OCI-LY7 (cell line): ENCODE measurements at regions not wholly inside any gene's neighbourhood (a gene's known extent, or its start where the extent isn't known, plus 50 kb on each side); places are given as distances from the start of the nearest gene placed in this dataset.

Source experiments
- BruUV-seq: library from RNA; stranded (reverse); fragments of 400-500 nt; replicated peaks from 2 replicates; lab custom pipeline; 2021; lab: Mats Ljungman, UMichigan
- CTCF ChIA-PET: fragments of 300-600 bp; sonication (Branson Sonifier 250); formaldehyde crosslinking; loops from one replicate; lab custom pipeline; 2022; ENCODE audit warnings: antibody characterized with exemption; ENCODE audit not compliant: unreplicated experiment; lab: Charles Lee
- POLR2A ChIA-PET: fragments of 300-600 bp; sonication (Branson Sonifier 250); formaldehyde crosslinking; loops from one replicate; lab custom pipeline; 2022; ENCODE audit warnings: antibody characterized with exemption; lab: Charles Lee
- DNase-seq: peaks from one replicate; pipeline ENCODE4 v3.0.0-alpha.2; 2015; ENCODE audit warnings: low spot score
- H2AFZ ChIP-seq: fragments of 200-600 bp; sonication (generic), shearing (Covaris generic); 2 replicates; pipeline ENCODE4 v1.6.1; 2014; ENCODE audit warnings: mild to moderate bottlenecking, antibody characterized with exemption, low read length, moderate library complexity
- H3K27ac ChIP-seq: fragments of 200-600 bp; sonication (generic); 2 replicates; pipeline ENCODE4 v1.5.1; 2014; ENCODE audit warnings: mixed run types, low read depth, mild to moderate bottlenecking, moderate library complexity, low read length, inconsistent platforms; ENCODE audit not compliant: poor library complexity, severe bottlenecking
- H3K36me3 ChIP-seq: fragments of 200-600 bp; sonication (generic); 2 replicates; pipeline ENCODE4 v1.6.1; 2014; ENCODE audit warnings: mild to moderate bottlenecking, antibody characterized with exemption, low read length, moderate library complexity, mixed read lengths; ENCODE audit not compliant: insufficient read depth
- H3K4me1 ChIP-seq: fragments of 200-600 bp; sonication (generic); 2 replicates; pipeline ENCODE4 v1.5.1; 2014; ENCODE audit warnings: mild to moderate bottlenecking, low read length; ENCODE audit not compliant: insufficient read depth, poor library complexity, severe bottlenecking
- H3K4me2 ChIP-seq: fragments of 200-600 bp; sonication (generic); 2 replicates; pipeline ENCODE4 v1.6.1; 2014; ENCODE audit warnings: mild to moderate bottlenecking, low read length
- H3K4me3 ChIP-seq: fragments of 200-600 bp; sonication (generic); 2 replicates; pipeline ENCODE4 v1.5.1; 2014; ENCODE audit warnings: mild to moderate bottlenecking, low read depth, low read length; ENCODE audit not compliant: poor library complexity, severe bottlenecking
- H3K79me2 ChIP-seq: fragments of 200-600 bp; sonication (generic); 2 replicates; pipeline ENCODE4 v1.6.1; 2016; ENCODE audit warnings: low read depth, mild to moderate bottlenecking, low read length, moderate library complexity, mixed read lengths; ENCODE audit not compliant: insufficient read depth
- H3K9me2 ChIP-seq: fragments of 200-600 bp; sonication (generic); 2 replicates; pipeline ENCODE4 v1.6.1; 2016; ENCODE audit warnings: mild to moderate bottlenecking, low read length, mixed read lengths; ENCODE audit not compliant: insufficient read depth
- H3K9me3 ChIP-seq: fragments of 200-600 bp; sonication (generic); 2 replicates; pipeline ENCODE4 v1.6.1; 2014; ENCODE audit warnings: mild to moderate bottlenecking, mixed run types, low read length, mixed read lengths
- H4K20me1 ChIP-seq: fragments of 200-600 bp; sonication (generic); 2 replicates; pipeline ENCODE4 v1.6.1; 2014; ENCODE audit warnings: mild to moderate bottlenecking, antibody characterized with exemption, low read length, moderate library complexity, mixed read lengths; ENCODE audit not compliant: insufficient read depth
- CTCF ChIP-seq: fragments of 200-600 bp; sonication (generic); conservative IDR thresholded peaks from 2 replicates; pipeline ENCODE4 v1.5.1; 2014; ENCODE audit warnings: mild to moderate bottlenecking, antibody characterized with exemption, low read length, moderate library complexity, mixed read lengths
- EZH2phosphoT487 ChIP-seq: fragments of 200-600 bp; sonication (generic); IDR thresholded peaks from 2 replicates; pipeline ENCODE4 v1.6.1; 2018; ENCODE audit warnings: low read depth, borderline replicate concordance, mild to moderate bottlenecking, mixed run types, antibody characterized with exemption, low read length, moderate library complexity, mixed read lengths
- intact Hi-C: fragments of 100-400 bp; cut with micrococcal nuclease; formaldehyde crosslinking; loops from one replicate; pipeline ENCODE4 v1.10.0; 2022; ENCODE audit not compliant: unreplicated experiment

DNA sequence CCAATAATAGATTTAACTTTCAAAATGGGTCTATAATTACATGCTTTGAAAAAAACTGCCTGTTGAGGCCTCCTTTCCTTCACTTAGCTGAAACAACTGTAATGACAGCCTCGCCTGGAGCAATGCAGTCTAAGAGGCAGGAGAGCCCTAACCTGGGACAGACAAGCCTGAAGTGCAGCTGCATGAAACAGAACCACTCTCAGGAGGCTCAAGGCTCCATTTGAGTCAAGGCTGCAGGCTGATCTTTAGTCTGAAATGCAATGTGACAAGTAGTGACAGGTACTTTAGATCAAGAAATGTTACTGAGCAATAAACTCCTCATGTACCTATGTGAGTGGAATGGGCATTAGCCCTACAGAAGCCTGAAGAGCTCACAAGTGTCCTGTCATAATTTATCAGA lies 414.0 kb upstream of the LUZP2 start:
- no peaks in the 10 kb centered on the region for H3K36me3 ChIP-seq
- BruUV-seq: no TSS peak
- no peak for DNase-seq
- no peak overlapping the region for H3K4me2 ChIP-seq
- intact Hi-C loops: no loop called here
- H3K9me2 ChIP-seq: no peaks in the 10 kb centered on the region
- H3K79me2 ChIP-seq: no peaks in the 10 kb centered on the region
- no peaks in the 10 kb centered on the region for H4K20me1 ChIP-seq
- H3K4me3 ChIP-seq: no peak overlapping the region
- ChIA-PET POLR2A (no interaction called here), CTCF (no interaction called here)
- H3K9me3 ChIP-seq: no peaks in the 10 kb centered on the region
- no peak overlapping the region for H3K27ac ChIP-seq
- TF ChIP-seq CTCF: no peak
- no peak for TF ChIP-seq EZH2phosphoT487
- H2AFZ ChIP-seq: no peak overlapping the region
- H3K4me1 ChIP-seq: no peaks in the 10 kb centered on the region

GRCh38 chr11:24084956-24085355 lies 411.9 kb upstream of the LUZP2 start:
- ChIA-PET POLR2A (no interaction called here), CTCF (no interaction called here)
- Histone ChIP-seq H3K4me3 (no peak overlapping the region), H3K36me3 (no peaks in the 10 kb centered on the region), H3K9me2 (no peaks in the 10 kb centered on the region), H3K79me2 (no peaks in the 10 kb centered on the region), H3K4me2 (no peak overlapping the region), H4K20me1 (no peaks in the 10 kb centered on the region), H3K4me1 (no peaks in the 10 kb centered on the region), H2AFZ (no peak overlapping the region), H3K27ac (no peak overlapping the region), H3K9me3 (no peaks in the 10 kb centered on the region)
- DNase-seq: no peak
- intact Hi-C loops: no loop called here
- TF ChIP-seq EZH2phosphoT487 (no peak), CTCF (no peak)
- BruUV-seq: no TSS peak

GRCh38 chr11:24086921-24087320 lies 409.9 kb upstream of the LUZP2 start:
- DNase-seq: no peak
- TF ChIP-seq EZH2phosphoT487 (no peak), CTCF (no peak)
- Histone ChIP-seq H3K4me2 (no peak overlapping the region), H3K4me1 (no peaks in the 10 kb centered on the region), H3K79me2 (no peaks in the 10 kb centered on the region), H3K9me2 (no peaks in the 10 kb centered on the region), H4K20me1 (no peaks in the 10 kb centered on the region), H3K9me3 (no peaks in the 10 kb centered on the region), H3K27ac (no peak overlapping the region), H3K36me3 (no peaks in the 10 kb centered on the region), H2AFZ (no peak overlapping the region), H3K4me3 (no peak overlapping the region)
- POLR2A ChIA-PET: interaction anchor here (0.7 kb wide), 1 partner anchor 18 kb away, joined by 6 read pairs; no protein-coding TSS in a partner anchor
- BruUV-seq: no TSS peak
- intact Hi-C loops: no loop called here
- CTCF ChIA-PET: no interaction called here
